ENCODE measurements at regions not wholly inside any gene's neighbourhood (a gene's known extent, or its start where the extent isn't known, plus 50 kb on each side); places are given as distances from the start of the nearest gene placed in this dataset.

DNA sequence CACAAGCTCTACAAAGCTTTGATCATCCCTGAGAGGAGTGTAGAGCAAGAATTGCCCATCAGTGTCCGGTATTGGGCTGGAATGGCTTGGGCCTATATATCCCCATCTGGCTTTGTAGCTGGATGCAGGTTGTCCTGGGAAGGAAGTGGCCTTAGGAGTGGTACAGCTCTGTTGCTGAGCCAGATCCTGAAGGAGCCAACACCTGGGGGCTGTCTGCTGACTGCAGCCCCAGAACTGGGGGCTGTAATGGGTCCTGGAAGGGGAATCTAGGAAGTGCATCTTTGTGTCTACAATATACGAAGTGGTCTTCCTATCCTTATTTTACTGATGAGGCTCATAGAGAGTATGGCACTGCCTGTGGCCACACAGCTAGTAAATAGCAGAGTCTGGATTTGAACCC is 145.9 kb downstream of the CDC5L start:
- no peak for DNase-seq

- no peak for DNase-seq
Observed at GRCh38 chr6:44534291-44534690, 146.8 kb downstream of the CDC5L start.

DNA sequence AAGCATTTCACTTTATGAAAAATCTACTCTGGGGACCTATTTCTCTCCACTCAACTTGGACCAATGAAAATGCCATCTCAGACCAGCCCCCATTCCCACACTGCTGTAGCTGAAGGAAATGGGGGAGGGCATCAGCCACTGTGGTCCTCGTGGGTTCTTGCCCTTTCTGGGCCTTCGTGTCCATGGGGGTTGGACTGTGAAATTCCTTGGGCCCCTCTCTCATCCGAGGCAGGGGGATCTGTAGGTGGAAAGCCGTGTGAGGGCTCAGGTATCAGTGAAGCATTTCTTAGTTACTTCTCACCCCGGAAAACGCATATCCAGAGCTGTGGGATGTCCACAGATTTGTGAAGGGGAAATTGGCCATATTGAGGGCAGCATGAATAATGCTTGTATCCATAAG is 147.9 kb downstream of the CDC5L start:
- DNase-seq, result no peak

- no peak for DNase-seq
Observed at GRCh38 chr6:44535967-44536366, 148.5 kb downstream of the CDC5L start.

GRCh38 chr6:44537306-44538049 is 150.0 kb downstream of the CDC5L start:
- no peak for DNase-seq

GRCh38 chr6:44538131-44538806 is 150.8 kb downstream of the CDC5L start:
- no peak for DNase-seq

DNA sequence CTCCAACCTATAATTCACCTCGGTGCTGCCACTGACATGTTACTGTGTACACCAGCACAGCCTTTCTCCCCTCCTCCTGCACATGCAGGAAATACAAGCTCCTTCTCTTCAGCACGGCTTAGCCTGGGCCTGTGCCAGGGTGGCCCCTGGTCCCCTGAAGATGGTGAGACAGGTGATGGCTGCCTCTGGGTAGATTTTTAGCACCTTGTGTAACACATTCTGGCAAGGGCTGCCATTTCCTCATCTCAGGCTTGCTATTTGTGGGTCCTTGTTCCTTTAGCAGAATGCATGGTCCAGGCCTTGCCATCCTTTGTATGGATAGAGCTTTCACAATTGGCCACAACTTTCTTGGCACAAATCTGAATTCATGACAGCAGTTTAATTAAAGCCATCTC is 151.3 kb downstream of the CDC5L start:
- DNase-seq, result no peak

- no peak for DNase-seq
Observed at GRCh38 chr6:44539701-44540355, 152.3 kb downstream of the CDC5L start.

DNA sequence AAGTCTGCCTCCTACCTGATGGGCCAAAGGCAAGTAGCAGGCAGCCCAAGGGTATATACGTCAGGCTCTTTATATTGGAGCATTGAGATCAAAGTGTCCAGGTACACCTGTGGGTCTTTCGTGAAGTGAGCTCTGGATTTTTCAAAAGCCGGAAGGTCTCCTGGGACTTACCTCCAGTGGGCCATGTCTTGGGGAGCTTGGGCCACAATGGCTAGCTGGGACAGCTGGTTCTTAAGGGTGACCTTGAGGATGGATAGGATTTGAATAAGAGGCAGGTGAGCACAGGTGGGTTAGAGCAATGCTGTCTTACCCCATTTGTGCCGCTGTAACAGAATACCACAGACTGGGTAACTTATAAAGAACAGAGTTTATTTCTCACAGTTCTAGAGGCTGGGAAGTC is 153.4 kb downstream of the CDC5L start:
- DNase-seq, result no peak

- DNase-seq, result no peak
Observed at GRCh38 chr6:44542401-44543116, 155.1 kb downstream of the CDC5L start.

DNA sequence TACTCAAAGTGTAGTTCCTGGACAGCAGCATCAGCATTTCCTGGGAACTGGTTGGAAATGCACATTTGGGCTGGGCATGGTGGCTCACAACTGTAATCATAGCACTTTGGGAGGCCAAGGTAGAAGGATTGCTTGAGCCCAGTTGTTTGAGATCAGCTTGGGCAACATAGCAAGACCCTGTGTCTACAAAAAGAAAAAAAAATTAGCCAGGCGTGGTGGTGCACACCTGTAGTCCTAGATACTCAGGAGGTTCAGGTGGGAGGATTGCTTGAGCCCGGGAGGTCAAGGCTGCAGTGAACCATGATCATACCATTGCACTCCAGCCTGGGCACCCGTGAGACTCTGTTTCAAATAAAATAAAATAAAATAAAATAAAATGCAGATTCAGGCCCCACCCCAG is 156.2 kb downstream of the CDC5L start:
- no peak for DNase-seq

GRCh38 chr6:44545224-44545623 is 157.7 kb downstream of the CDC5L start:
- no peak for DNase-seq

- DNase-seq, result no peak
Observed at GRCh38 chr6:44548319-44548718, 160.8 kb downstream of the CDC5L start.

DNA sequence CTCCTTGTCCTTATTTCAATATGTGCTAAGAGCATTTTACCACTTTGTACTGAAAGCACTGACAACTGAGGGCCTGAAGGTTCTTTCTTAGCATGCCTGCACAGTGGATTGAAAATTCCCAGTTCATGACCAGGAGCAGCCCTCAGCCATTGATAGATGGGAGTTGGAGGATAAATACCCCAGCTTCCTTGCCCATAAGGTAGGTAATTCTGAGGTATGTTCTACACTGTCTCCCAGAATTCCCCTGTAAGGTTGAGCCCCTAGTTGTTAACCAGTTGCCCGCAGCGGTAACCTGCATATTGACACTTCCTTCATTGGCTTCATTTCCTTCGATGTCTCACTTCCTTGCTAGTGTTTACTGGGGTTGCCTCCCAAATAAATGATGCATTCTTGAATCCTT is 162.0 kb downstream of the CDC5L start:
- DNase-seq, result no peak

DNA sequence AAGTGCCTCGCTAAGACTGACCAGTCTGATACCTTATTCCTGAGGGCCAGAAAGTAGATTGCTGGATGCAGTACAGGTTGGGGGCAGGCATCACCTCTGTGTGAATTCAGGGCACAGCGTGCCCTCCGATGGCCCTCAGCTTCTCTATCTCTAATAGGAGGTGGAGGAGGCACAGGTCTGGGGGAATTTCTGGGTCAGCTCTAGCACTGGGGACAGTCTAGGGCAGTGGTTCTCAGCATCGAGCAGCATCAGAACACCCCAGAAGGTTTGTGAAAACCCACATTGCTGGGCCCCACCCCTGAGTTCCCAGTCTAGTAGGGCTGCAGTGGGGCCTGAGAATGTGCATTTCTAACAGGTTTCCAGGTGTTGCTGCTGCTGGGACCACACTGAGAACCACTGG is 166.7 kb downstream of the CDC5L start:
- DNase-seq, result no peak

- DNase-seq, result no peak
Observed at GRCh38 chr6:44554861-44555260, 167.4 kb downstream of the CDC5L start.

DNA sequence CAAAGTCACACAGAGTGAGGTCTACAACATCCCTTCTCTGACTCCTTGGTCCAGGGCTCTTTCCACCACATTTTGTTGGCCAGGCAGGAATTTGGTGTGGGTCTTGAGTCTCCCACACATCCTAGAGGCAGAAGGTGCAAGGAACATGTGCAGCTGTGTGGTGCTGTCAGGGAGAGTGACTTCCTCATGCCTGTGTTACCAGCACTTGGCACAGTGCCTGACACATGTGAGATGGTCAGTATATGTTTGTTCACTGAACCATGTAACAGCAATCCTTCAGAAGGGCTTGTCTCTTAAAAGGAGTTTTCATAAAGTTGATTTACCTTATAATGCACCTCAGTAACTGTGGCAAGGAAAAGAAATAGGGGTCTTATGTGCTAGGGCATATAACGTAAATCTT is 168.5 kb downstream of the CDC5L start:
- DNase-seq, result no peak

DNA sequence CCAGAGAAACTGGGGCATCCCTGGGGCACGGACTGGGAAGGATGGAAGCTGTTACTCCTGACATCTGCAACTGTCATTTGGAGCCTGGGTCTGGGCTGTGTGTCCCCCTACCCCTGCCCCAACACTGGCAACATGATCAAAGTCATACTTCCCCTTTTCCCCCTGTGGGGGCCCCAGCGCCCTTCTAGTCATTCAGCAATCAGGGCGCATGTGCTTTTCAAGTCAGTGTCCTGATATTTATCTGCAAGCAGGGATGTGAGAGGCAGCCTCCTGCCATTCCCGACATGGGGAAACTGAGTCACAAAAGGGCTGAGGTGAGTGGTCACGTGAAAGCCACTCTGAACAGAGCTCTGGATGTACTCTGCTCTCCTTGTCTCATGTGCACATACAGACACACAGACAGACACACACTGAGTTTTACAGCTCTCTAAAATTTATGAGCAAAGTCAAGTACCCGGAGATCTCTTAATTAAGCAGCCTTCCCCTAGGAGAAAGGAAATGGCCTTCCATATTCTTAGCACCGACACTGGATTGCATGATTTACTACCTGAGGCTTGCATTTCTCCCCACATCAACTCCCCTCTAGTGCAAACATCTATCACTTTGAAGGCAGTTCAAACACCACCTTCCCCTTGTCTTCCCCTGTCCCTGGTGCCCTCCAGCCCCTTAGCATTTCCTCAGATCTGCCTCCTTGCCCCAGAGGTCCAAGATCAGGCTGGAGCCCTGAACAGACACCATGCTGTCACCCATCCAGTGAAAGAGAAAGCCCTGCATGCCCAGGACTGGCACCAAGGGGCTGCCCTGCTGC is 170.7 kb downstream of the CDC5L start:
- DNase-seq, result no peak

DNA sequence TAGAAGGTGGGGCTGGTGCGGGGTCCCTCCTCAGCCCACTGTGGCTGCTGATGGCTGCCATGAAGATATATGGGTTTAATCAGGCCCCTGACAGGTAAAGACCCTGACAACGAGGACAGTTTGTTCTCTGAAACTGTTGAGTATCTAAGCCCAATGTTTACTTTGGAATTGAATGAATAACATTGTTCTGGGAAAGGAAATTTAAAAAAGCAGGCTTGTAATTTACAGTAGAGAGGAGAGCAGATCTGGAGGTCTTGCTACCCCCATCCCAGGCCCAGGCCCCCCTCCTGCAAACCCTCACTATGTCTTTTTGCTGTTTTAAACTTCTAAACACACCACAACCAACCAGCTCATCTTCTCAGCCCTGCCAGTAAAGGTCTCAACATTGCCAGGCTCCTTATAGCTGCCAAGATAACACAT is 171.3 kb downstream of the CDC5L start:
- DNase-seq, result no peak

DNA sequence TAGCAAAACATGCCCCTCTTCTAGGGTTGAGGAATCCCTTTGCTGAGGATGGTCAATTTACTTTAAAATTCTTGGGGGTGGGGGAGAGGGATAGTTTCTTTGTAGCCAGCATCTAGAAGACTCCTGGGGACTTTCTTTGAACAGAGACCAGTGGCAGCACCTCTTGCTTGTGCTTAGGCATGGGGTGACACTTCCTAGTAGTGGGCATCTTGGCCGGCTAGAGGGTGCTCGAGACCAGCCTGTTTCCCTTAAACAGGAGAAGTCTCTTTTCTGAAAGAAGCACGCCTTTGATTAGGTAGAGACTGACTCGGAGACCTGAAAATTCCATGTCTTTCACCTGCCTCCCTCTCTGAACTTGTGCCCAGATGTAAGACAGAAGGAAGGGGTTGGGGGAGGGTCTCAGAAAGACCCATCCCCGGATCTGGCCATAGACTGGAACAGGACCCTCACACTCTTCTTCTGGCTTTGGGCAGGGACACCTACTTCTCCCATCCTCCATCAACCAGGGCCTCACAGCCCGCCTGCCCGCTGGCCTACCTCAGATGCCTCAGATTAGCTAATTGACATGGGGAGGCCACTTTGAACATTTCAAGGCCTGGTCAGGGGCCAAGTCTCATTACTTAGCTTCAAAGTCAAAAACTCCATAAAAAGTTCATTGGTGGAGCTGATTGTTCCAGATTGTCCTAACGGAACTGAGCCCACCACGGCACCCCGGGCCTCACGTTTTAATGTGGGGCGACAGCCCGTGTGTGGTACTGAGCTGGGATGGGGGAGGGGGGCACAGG is 172.2 kb downstream of the CDC5L start:
- DNase-seq, result no peak

GRCh38 chr6:44560458-44561059 is 173.1 kb downstream of the CDC5L start:
- no peak for DNase-seq
